Glomerular visceral epithelial cell (primary cell): ENCODE measurements at regions not wholly inside any gene's neighbourhood (a gene's known extent, or its start where the extent isn't known, plus 50 kb on each side); places are given as distances from the start of the nearest gene placed in this dataset.
"Not testable (repeated sequence)": the region's sequence is repeated elsewhere in the genome, so short reads cannot be mapped to it uniquely, and the experiment has no call there.

Experiments
- DNase-seq: peaks from one replicate; pipeline ENCODE4 v3.0.0-alpha.2; 2016; ENCODE audit errors: extremely low spot score

DNA sequence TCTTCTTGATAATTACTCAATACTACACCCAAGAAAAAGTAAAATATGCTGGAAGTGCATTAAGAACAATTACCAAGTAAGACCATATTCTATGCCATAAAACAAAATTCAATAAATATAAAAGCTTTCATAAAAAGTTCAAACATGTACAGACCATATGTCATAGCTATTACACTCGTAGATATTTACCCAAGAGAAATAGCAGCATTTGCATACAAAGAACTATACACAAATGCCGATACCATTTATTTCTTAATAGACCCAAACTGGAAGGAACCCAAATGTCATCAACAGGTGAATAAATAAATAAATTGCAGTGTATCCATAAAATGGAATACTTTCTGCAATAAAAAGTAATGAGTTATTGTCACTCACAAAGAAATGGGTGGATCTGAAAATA is 78.3 kb upstream of the SLC16A7 start:
- DNase-seq = no peak

DNA sequence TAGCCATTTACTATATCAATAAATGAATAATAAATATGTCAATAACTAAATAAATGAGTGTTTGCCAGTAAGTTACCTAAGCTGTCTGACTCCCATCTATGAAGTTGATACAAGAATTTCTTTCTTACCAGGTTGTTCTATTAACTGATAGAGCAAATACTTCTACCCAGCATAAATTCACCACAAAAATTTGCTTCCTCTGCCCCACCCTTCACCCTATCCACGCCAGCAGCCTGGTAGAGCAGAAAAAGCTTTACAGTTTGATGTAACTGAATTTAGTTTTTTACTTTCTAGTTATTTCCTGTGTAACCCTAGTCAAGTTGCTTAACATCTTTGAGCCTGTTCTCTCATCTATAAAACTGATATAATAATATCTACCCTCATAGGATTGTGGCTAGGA is 94.9 kb upstream of the SLC16A7 start:
- DNase-seq = peak; percentile 4

DNA sequence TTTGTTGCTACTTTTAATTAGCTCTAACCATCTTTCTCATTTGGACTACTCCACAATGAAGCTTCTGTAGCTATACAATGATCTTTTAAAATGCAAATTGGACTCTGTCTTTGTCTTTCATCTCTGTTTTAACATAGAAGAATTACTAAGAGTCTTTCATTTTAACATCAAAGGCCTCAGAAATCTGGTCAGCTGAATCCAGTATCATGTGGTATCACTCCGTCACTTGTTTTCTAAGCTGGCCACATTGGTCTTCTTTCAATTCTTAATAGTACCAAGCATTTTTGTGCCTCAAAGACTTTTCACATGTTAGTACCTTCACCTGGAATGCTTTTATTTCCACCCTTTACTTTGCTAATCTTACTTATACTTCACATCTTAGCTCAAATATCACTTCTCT is 95.5 kb upstream of the SLC16A7 start:
- no peak for DNase-seq

DNA sequence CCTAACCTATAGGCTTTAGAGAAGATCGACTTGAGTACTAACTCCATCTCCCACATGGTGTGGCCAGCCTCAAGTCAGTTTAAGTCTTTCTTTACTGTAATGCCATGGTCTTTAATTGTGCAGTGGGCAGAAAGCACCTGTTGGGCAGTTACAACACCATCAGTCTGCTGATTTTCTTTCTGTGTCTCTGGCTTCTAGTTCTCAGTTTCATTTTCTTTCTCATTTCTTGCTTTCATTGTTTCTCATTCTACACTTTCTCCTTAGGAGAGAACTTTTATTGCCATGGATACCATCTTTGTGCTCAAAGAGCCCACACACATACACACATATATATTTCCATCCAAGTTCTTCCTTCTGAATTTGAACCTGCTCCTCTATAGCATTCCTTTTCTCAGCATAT is 96.1 kb upstream of the SLC16A7 start:
- DNase-seq = no peak

DNA sequence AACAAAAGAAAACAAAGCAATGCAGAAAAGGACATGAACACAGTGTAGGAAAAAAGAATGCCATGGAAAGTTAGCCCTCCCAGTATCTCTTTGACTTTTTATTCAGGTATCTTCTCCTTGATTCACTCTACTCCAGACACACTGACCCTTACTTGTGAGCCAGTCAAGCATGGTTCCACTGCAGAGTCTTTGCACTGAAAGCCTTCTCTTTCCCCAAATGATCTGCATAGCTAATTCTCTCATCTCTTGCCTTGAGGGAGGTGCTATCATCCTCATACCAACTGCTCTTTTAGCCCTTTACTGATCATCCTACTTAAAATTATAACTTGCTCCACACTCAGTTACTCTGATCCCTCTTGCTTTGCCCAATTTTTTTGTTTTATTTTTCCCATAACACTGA is 101.2 kb upstream of the SLC16A7 start:
- DNase-seq = no peak

GRCh38 chr12:59491877-59492276 is 104.0 kb upstream of the SLC16A7 start:
- DNase-seq = no peak

DNA sequence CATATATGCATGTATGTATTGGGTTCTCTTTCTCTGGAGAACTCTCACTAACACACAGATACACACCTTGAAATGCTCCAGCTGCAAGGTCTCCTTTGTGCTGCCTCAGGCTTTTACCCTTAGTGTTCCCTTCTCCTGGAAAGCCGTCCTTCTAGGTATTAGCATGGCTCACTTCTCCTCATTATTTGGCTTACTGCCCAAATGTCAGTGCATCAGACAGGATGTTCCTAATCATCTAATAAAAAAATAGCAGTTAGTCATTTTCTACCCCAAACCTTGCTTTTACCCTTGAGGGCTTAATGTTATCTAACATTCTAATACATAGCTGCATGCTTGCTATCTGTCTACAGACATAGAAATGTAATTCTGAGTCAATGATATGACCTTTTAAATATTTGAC is 109.0 kb upstream of the SLC16A7 start:
- no peak for DNase-seq

- no peak for DNase-seq
Measured at GRCh38 chr12:59484575-59484974, 111.3 kb upstream of the SLC16A7 start.

- not testable (repeated sequence) for DNase-seq
Measured at GRCh38 chr12:59474236-59474635, 121.6 kb upstream of the SLC16A7 start.

GRCh38 chr12:59472273-59472672 is 123.6 kb upstream of the SLC16A7 start:
- no peak for DNase-seq

GRCh38 chr12:59459966-59460660 is 135.7 kb upstream of the SLC16A7 start:
- DNase-seq = peak; percentile 21

- DNase-seq = no peak
Measured at GRCh38 chr12:59453475-59453874, 142.4 kb upstream of the SLC16A7 start.

DNA sequence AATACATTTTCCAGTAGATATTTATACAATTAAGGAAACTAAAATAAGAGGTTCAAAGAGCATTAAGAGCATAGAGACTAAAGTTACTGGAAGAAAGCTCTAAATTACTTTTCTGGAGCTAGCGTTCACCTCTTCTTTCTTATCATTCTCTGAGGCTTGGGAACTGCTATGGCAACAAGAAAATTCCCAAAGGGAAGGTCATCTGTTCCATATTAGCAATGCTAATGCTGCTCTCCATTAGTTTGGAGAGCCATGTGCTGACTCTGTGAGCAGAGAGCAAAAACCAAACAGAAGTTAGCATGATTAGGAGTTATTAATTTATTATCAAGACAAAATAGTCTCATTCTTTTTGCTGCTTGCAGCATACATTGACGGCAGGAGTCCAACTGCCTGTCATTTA is 143.1 kb upstream of the SLC16A7 start:
- no peak for DNase-seq

DNA sequence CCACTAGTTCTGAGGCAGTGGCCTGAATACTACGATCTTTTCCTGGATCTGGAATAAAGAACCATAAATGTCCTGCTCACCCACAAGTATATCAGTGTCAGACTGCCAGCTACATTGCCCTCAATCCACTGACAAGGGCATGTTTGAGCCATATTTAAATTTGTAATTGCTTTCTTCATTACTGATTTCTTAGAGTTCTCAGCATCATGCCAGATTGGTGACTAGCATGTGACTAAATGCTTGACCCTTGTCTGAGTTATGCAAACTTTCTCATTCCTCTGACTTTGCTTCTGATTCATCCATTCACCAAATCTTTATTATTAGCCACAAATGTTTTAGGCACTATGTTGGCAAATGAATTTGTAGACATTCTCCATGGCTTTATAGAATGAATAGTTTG is 143.6 kb upstream of the SLC16A7 start:
- DNase-seq = peak; percentile 39

DNA sequence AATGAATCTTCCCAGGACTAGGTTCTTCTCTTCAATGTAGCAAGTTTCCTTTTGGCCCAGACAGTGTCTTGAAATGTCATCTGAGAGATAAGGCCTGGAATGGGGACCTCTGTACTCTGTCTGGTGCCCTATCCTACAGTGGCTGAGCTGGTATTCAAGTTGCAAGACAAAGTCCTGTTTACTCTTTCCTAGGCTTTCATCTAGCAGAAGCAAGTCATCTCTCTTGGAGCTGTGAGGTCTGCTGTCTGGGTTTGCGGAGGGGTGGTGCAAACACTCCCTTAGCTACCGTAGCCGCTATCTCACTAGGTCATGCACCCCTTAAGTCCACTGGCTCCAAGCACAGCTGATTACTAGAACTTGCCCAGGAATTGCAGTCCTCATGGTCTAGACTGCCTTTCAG is 149.7 kb upstream of the SLC16A7 start:
- no peak for DNase-seq

DNA sequence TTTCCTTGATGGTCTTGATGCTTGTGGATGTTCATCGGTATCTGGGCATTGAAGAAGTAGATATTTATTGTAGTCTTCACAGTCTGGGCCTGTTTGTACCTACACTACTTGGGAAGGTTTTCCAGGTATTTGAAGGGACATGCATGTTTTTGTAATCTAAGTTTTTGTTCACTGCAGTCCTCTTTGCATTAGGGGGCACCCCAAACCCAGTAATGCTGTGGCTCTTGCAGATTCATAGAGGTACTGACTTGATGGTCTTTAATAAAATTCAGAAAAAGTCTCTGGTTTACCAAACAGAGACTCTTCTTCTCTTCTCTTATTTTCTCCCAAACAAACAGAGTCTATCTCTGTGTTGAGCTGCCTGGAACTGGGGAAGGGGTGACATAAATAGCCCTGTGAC is 150.9 kb upstream of the SLC16A7 start:
- DNase-seq = no peak

GRCh38 chr12:59432057-59432456 is 163.8 kb upstream of the SLC16A7 start:
- no peak for DNase-seq

GRCh38 chr12:59431266-59431665 is 164.6 kb upstream of the SLC16A7 start:
- DNase-seq = no peak

DNA sequence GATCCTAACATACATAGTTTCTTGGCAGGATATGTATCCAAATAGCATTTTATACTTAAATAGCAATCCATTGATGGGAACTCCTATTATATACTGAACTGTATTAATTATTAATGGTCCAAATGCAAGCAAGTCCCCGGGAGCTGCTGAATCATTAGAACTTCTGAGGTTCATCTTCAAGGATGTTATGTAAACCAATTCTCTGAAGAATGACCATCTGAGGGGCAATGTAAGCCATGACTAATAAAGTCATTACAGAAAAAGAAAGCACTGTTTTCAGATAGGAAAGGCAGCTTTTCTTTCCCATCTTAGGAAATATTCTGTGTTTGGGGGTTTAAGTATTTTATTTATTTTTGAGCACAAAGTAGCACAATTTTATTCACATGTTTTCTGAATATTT is 166.1 kb upstream of the SLC16A7 start:
- DNase-seq = peak; percentile 13

DNA sequence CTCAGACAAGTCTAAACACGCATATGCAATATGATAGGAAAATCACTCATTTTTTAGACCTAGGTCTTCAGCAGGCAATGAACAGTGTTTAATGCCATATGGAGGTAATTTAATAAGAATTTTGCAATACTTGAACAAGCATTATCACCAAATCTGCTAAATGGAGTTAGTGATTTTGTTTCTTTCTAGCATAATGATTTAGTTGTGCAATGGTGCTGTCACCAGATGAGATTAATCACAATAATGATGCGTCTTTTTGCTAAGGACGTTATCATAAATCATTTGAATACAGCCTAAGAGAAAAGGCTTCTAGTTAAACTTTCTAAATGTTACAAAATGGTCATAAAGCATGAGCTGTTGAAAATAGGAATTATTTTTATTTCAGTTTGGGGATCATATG is 170.0 kb upstream of the SLC16A7 start:
- DNase-seq = no peak

DNA sequence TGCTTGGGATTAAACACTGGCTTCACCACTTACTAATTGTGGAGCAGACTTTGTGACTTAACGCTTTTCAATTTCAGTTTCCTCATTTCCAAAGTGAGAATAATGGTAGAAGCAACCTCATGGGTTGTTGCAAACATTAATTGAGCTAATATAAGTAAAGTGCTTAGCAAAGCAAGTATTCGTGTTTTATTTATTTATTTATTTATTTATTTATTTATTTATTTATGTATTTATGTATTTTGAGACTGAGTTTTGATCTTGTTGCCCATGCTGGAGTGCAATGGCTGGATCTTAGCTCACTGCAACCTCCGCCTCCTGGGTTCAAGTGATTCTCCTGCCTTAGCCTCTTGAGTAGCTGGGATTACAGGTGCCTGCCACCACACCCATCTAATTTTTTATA is 171.2 kb upstream of the SLC16A7 start:
- DNase-seq = not testable (repeated sequence)

DNA sequence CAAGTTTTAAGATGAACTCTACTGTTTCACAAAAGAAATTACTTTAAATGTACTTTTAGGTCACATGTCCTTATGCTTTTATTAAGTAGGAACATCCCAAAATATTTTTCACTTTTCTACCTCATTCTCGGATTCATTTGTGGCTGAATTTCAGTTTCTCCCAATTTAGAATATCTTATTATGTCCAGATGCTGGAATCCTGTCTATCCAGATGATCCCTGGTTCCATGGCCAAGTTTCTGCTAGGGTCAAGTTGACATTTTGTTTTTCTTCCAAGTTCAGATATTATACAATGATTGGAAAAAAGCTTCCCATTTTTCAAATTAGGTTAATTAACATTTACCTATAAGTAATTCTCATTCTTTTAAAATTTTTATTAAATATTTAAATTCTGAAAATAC is 181.8 kb upstream of the SLC16A7 start:
- DNase-seq = no peak

DNA sequence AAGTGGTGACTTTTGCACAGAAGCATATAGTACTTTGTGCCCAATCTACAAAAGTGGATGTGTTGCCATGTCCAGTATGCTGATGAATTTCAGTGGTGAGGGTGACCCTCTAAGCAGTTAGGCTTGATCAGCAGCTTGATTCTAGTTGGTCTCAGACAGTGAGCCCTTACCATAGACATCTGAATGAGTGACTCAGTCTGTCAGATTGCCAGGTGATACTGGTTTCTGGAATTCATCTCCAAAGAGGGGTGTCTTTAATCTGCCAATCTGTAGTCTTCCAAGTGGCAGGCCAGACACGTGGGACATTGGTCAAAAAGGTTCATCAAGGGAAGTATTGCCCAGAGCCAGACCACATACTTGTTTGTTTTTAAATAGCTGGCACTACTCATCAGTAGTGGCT is 187.4 kb upstream of the SLC16A7 start:
- DNase-seq = no peak

DNA sequence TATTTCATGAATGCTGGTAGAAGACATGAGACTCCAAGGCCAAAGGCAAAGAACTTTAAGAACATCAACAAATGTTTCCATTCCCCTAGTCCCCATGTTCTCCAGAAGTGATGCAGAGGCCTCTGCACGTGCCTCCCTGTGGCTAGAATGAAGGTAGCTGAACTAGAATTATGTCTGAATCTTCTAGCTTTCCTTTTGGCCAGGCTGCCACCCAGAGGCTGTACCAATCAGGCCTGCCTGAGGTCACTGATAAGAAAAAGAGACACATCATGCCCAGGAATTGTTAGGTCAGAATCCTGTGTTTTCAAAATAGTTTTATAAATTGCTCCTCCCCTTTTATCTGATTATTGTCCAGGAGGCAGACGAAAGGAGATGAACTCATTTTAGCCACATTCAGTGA is 188.0 kb upstream of the SLC16A7 start:
- no peak for DNase-seq
